ENCODE measurements at regions not wholly inside any gene's neighbourhood (a gene's known extent, or its start where the extent isn't known, plus 50 kb on each side); places are given as distances from the start of the nearest gene placed in this dataset.

DNA sequence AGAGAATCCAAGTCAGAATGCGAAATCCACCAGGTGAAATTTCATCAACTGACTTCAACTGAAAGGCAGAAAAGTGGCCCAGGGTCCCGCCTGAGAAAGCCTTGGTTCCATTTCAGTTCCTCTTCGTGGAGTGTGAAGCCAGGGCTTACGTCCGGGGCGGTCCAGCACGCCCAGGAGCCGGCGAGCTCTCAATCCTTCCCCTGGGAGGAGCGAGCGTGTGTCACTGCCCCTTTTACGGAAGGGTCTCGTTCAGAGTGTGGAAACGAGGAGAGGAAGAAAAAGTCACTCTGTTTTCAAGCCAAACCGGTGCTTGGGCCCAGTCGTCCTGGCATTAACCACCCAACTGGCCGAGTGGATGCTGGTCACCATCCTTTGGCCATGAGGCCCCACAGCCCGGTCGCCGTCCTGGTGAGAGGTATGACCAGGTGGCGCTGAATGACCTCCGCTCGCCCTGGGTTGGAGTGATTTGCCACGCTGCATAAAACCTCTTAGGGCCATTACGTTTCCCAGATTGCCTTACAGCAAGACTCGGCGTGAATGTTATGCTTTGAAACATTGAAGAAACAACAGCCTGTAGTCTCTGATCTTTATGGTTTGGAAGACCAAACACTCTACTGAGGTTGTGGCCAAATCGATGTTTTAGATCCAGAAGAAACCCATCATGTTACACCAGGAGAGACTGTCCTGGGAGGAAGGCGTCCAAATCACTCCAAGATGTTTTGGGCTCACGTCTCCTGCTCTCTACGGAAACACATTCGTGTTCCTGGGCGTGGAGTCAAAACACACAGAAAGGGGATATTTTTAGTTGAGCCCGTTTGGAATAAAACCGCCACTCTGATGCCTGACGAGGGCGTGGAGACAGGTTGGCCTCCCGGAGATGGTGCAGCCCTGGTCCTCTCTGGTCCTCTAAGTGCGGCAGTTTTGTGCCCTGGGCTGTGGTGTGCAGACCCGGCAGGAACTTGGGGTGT is 93.6 kb upstream of the ACTRT2 start:
- TF ChIP-seq CTCF (IDR thresholded peaks at IDR 0.05; ENCODE audit: low read depth, low read length) = no peak
- no peak for TF ChIP-seq POLR2A (IDR thresholded peaks at IDR 0.05; ENCODE audit: extremely low read depth, insufficient read length)
